A673 (cell line): ENCODE measurements at regions not wholly inside any gene's neighbourhood (a gene's known extent, or its start where the extent isn't known, plus 50 kb on each side); places are given as distances from the start of the nearest gene placed in this dataset.

Experiments
- BruUV-seq: library from RNA; stranded (reverse); fragments of 400-500 nt; replicated peaks from 2 replicates; lab custom pipeline; 2021; lab: Mats Ljungman, UMichigan
- CTCF ChIA-PET: fragments of 300-600 bp; sonication (Branson Sonifier 250); formaldehyde crosslinking; loops from one replicate; lab custom pipeline; 2022; ENCODE audit warnings: antibody characterized with exemption; lab: Charles Lee
- POLR2A ChIA-PET: fragments of 300-600 bp; sonication (Branson Sonifier 250); formaldehyde crosslinking; loops from one replicate; lab custom pipeline; 2022; ENCODE audit warnings: antibody characterized with exemption; ENCODE audit not compliant: low non-redundant PET; lab: Charles Lee
- DNase-seq: peaks from one replicate; pipeline ENCODE4 v3.0.0-alpha.2; 2015; ENCODE audit warnings: low spot score
- H3K27ac ChIP-seq: fragments of 200-600 bp; sonication (generic); 2 replicates; pipeline ENCODE4 v1.5.1; 2016; ENCODE audit warnings: mixed run types, low read depth, mild to moderate bottlenecking, mixed read lengths, antibody characterized with exemption, low read length; ENCODE audit not compliant: poor library complexity, severe bottlenecking
- H3K27me3 ChIP-seq: fragments of 200-600 bp; sonication (generic); replicated peaks from 2 replicates; pipeline ENCODE4 v1.6.1; 2017; ENCODE audit warnings: mixed run types, low read depth, mild to moderate bottlenecking, mixed read lengths, antibody characterized with exemption, low read length; ENCODE audit not compliant: insufficient read depth, poor library complexity
- H3K36me3 ChIP-seq: fragments of 200-600 bp; sonication (generic); 2 replicates; pipeline ENCODE4 v1.6.1; 2016; ENCODE audit warnings: mixed run types, mild to moderate bottlenecking, mixed read lengths, antibody characterized with exemption, low read length; ENCODE audit not compliant: insufficient read depth, poor library complexity, severe bottlenecking
- H3K4me1 ChIP-seq: fragments of 200-600 bp; sonication (generic); 2 replicates; pipeline ENCODE4 v1.6.1; 2017; ENCODE audit warnings: mixed run types, mild to moderate bottlenecking, mixed read lengths, antibody characterized with exemption, low read length; ENCODE audit not compliant: insufficient read depth, poor library complexity, severe bottlenecking
- H3K4me3 ChIP-seq: fragments of 200-600 bp; sonication (generic); 2 replicates; pipeline ENCODE4 v1.5.1; 2016; ENCODE audit warnings: low read depth, mixed run types, mild to moderate bottlenecking, mixed read lengths, low read length; ENCODE audit not compliant: poor library complexity, severe bottlenecking
- H3K9me3 ChIP-seq: fragments of 200-600 bp; sonication (generic); 2 replicates; pipeline ENCODE4 v1.6.1; 2016; ENCODE audit warnings: mixed run types, low read depth, mild to moderate bottlenecking, mixed read lengths, antibody characterized with exemption, low read length; ENCODE audit not compliant: poor library complexity, severe bottlenecking
- EZH2 ChIP-seq: fragments of 200-600 bp; sonication (generic); IDR thresholded peaks from 2 replicates; pipeline ENCODE4 v1.6.1; 2017; ENCODE audit warnings: borderline replicate concordance, low read depth, mild to moderate bottlenecking, mixed read lengths, antibody characterized with exemption, low read length; ENCODE audit not compliant: poor library complexity, severe bottlenecking
- intact Hi-C: fragments of 100-400 bp; cut with micrococcal nuclease; formaldehyde crosslinking; loops from one replicate; pipeline ENCODE4 v1.10.0; 2022; ENCODE audit not compliant: unreplicated experiment
- TF ChIP-seq, protein P1 (sequence below): fragments of 300-800, 200-600 bp; sonication (generic); conservative IDR thresholded peaks from 2 replicates; pipeline ENCODE4 v1.5.1; 2017; ENCODE audit warnings: low read depth, mild to moderate bottlenecking, antibody characterized with exemption, low read length, moderate library complexity, mixed read lengths

DNA sequence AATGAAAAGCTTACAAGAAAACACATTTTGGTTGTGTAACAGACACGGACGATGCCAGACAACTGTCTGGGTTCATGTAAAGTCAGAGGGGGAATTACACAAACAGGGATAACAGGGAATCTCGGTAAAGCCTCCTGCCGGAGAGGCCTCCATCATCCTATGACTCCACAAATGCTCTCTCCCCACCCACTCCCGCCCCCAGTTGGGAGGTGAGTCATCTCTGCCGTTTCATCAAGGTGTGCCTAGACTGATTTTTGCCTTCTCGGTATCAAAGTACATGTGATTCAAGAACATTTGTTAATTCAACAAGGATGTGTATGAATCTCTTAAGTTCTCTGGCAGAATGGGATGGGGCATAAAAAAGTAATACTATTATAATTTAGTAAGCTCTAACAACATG lies 304.9 kb upstream of the PRDM1 start:
- TF ChIP-seq, protein P1, sequence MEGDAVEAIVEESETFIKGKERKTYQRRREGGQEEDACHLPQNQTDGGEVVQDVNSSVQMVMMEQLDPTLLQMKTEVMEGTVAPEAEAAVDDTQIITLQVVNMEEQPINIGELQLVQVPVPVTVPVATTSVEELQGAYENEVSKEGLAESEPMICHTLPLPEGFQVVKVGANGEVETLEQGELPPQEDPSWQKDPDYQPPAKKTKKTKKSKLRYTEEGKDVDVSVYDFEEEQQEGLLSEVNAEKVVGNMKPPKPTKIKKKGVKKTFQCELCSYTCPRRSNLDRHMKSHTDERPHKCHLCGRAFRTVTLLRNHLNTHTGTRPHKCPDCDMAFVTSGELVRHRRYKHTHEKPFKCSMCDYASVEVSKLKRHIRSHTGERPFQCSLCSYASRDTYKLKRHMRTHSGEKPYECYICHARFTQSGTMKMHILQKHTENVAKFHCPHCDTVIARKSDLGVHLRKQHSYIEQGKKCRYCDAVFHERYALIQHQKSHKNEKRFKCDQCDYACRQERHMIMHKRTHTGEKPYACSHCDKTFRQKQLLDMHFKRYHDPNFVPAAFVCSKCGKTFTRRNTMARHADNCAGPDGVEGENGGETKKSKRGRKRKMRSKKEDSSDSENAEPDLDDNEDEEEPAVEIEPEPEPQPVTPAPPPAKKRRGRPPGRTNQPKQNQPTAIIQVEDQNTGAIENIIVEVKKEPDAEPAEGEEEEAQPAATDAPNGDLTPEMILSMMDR, result no peak
- TF ChIP-seq EZH2, result no peak
- Histone ChIP-seq H3K27ac (no peak overlapping the region), H3K9me3 (no peaks in the 10 kb centered on the region), H3K36me3 (no peaks in the 10 kb centered on the region), H3K4me3 (no peak overlapping the region), H3K27me3 (peaks cover 13% of the 10 kb centered on the region), H3K4me1 (no peaks in the 10 kb centered on the region)
- no TSS peak for BruUV-seq
- no peak for DNase-seq
- ChIA-PET POLR2A (interaction anchor here (0.5 kb wide), 1 partner anchor 653 kb away, joined by 6 read pairs; no protein-coding TSS in a partner anchor), CTCF (no interaction called here)
- intact Hi-C loops, result no loop called here

- H3K27me3 ChIP-seq, result peaks cover 13% of the 10 kb centered on the region
- H3K27ac ChIP-seq, result no peak overlapping the region
- TF ChIP-seq, protein P1, result no peak
- TF ChIP-seq EZH2, result no peak
- no TSS peak for BruUV-seq
- H3K4me1 ChIP-seq, result no peaks in the 10 kb centered on the region
- intact Hi-C loops, result no loop called here
- DNase-seq, result no peak
- ChIA-PET POLR2A (no interaction called here), CTCF (no interaction called here)
- H3K4me3 ChIP-seq, result no peak overlapping the region
- H3K36me3 ChIP-seq, result no peaks in the 10 kb centered on the region
- peaks cover 2% of the 10 kb centered on the region for H3K9me3 ChIP-seq
Measured at GRCh38 chr6:105780146-105780860, 305.8 kb upstream of the PRDM1 start.

DNA sequence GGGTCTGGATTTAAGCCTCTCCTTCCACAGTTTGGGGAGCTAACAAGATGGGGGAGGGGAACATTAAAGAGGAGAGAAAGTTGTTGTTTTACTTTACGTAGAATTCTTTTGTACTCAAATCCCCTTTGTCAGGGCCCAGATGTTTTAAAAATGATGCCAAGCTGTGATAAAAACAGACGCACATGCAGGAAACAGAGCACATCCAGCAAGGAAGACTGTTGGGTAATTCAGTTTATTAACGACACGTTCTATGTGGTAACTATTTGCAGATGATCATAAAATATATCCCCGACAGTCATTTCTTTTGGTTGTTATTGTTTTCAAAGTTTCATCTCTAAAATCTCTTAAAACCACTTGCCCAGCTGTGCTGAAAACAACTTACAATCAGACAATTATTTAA lies 307.0 kb upstream of the PRDM1 start:
- Histone ChIP-seq H3K4me1 (no peaks in the 10 kb centered on the region), H3K27me3 (peaks cover 11% of the 10 kb centered on the region), H3K36me3 (no peaks in the 10 kb centered on the region), H3K27ac (no peak overlapping the region), H3K4me3 (no peak overlapping the region), H3K9me3 (peaks cover 10% of the 10 kb centered on the region)
- CTCF ChIA-PET, result no interaction called here
- TF ChIP-seq, protein P1, result no peak
- TF ChIP-seq EZH2, result no peak
- BruUV-seq, result no TSS peak
- DNase-seq, result no peak
- POLR2A ChIA-PET, result no interaction called here
- intact Hi-C loops, result no loop called here
